ENCODE measurements at regions not wholly inside any gene's neighbourhood (a gene's known extent, or its start where the extent isn't known, plus 50 kb on each side); places are given as distances from the start of the nearest gene placed in this dataset.

DNA sequence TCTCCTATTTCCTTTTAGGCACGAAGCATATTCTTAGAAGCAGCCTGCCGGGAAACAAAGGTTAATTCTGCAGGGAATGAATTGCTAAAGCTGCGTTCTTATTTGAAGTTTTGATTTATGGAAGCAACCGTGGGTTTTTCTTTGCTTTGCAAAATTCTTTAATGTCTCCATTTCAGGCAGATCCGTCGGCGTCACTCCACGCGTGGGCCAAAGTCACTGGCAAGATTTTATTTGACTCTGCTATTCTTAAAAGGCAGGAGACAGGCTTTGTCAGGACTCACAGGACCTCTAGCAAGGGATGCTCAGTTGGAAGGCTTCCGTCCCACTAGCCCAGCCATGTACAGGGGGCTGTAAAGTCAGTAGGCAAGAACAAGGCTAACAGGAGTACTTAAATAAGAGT lies 387.3 kb upstream of the XYLT1 start:
- TF ChIP-seq, protein P1, sequence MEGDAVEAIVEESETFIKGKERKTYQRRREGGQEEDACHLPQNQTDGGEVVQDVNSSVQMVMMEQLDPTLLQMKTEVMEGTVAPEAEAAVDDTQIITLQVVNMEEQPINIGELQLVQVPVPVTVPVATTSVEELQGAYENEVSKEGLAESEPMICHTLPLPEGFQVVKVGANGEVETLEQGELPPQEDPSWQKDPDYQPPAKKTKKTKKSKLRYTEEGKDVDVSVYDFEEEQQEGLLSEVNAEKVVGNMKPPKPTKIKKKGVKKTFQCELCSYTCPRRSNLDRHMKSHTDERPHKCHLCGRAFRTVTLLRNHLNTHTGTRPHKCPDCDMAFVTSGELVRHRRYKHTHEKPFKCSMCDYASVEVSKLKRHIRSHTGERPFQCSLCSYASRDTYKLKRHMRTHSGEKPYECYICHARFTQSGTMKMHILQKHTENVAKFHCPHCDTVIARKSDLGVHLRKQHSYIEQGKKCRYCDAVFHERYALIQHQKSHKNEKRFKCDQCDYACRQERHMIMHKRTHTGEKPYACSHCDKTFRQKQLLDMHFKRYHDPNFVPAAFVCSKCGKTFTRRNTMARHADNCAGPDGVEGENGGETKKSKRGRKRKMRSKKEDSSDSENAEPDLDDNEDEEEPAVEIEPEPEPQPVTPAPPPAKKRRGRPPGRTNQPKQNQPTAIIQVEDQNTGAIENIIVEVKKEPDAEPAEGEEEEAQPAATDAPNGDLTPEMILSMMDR (IDR thresholded peaks at IDR 0.05 in 4 of 5, conservative IDR thresholded peaks at IDR 0.05 in 1 of 5): no peak
- TF ChIP-seq POLR2A (IDR thresholded peaks at IDR 0.05): no peak
